Kasumi-1 (cell line): ENCODE measurements at regions not wholly inside any gene's neighbourhood (a gene's known extent, or its start where the extent isn't known, plus 50 kb on each side); places are given as distances from the start of the nearest gene placed in this dataset.
A peak's percentile ranks its signal among the peaks of the same experiment; 100 is the strongest.

Experiments
- DNase-seq, 2 experiments: peaks; one replicate each; lab custom pipeline; 2025; lab: John Stamatoyannopoulos, UW

DNA sequence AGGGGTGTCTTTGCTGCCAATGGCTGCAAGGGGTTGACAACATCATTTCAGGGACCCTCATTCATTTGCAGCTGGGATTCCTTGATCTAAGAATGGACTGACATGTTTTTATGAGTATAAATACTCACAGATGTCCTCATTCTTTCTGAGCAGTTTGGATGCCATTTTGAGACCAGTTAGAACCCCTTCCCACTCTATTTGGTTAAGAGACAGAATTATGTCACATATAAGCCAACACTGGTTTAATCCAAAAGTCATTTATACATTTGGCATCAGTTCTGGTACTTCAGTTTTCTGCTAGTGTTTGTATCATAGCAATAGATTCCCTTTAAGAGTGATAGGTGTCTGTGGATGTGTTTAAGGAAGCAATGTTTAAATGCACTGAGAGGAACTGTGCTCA, 248.8 kb downstream of the SAMD5 start:
- DNase-seq, result no peak

DNA sequence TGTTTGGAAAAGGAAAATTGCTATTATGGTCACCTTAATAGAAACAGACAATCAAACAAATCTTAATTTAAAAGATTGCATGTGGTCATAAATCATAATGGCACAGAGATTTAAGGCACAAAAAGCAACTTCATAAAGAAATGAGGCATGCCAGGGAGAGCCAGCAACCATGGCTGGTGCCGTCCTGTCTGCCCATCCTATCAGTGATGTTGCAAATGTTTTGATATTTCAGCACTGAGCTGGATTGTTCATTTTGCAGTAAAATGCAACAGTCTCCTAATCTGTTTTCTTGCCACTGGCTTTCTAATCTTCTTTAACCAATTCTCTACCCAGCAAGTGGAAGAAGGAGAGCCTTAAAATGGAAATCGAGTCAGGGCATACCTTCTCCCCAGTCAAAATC, 249.8 kb downstream of the SAMD5 start:
- no peak for DNase-seq

DNA sequence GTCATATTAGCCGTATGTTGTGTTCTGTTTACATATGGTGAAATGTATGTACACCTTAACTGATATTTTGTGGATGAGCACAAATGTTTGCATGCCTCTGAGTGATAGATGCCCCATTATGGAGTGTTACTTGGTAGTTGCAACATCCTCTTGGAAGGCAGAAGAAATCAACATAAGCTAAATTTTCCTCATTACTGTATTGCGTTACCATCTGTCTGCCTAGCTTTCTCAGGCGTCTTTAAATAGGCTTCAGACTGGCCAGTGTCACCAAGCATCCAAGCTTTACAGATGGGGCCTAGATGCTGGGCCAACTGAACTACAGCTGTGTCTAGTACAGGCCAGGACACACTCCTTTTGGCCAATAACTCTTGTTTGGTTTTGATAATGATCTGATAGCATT, 250.6 kb downstream of the SAMD5 start:
- DNase-seq, result no peak

GRCh38 chr6:147759536-147759935, 251.0 kb downstream of the SAMD5 start:
- DNase-seq, result no peak

DNA sequence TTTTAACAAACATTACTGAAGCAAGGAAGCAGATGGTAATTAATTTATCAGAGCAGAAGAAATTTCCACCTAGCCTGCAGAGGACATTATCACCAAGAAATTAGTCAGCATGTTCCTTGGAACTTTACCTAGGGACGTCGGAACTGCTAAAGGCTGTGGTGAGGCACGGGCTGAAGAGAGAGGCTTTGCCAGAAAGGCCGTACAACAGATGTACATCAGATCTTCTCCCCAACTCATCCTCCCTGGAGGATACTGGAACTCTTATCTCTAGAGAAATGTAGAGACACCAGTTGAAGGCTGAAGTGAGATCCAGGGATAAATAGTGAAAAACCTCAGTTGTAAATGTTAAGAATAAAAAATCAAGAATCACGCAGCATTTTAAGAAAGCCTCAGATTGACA, 257.1 kb downstream of the SAMD5 start:
- no peak for DNase-seq

DNA sequence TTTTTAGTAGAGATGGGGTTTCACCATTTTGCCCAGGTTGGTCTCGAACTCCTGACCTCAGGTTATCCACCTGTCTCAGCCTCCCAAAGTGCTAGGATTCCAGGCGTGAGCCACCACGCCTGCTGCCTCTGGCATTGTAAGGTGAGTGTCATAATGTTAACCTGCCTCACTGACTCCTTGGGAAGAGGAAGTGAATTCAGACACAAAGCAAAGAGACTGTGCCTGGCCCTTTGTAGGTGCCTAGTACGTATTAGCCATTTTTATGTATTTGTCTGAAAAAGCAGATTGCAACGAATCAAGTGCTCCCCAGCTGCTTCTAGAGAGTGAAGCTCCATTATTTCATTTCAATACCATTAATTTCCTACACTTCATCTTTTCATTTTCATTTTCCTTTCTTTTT, 260.5 kb downstream of the SAMD5 start:
- DNase-seq, result no peak

DNA sequence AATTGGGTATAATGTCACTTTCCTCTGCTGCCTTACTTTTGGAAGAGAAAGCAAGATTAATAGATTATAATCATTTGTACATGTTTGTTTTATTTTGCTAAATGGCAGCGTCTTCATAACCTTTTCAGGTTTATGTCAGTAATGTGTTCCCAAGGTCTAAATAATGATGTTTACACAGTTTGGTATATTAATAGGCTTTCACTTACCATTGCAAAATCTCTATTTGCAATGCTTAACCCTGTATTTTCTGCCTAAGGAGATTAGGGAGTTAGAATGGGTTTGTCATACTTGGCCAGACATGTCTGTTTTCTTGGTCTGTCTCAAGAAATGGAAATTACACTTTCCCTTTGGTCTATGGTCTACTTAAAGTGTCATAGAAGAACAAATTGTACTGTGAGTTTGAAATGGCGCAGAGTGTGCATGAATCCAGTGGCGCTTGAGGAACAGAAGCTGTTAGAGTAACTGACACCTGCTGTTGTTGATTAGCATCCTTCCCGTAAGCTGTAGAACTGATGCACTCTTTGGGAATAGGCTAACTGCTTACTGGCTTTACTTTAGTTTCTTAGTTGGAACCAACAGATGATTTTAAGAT, 261.1 kb downstream of the SAMD5 start:
- DNase-seq, result no peak

DNA sequence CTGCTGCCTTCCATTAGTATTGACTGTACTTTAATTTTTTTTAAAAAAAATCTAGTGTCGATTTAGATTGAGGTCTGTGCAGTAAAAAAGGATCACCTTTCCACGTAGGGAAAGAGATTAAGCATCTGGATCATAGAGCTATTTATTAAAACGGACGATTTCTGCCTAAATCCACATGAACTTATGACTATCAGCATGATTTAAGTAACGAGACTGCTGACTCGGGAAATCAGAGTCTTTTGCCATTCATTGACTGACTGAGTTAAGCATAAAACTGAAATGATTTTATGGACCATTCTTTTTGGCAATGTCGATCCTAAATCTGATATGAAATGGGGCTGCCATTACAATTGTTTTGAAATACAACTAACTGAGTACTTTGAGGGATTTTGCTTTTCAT, 261.7 kb downstream of the SAMD5 start:
- no peak for DNase-seq

DNA sequence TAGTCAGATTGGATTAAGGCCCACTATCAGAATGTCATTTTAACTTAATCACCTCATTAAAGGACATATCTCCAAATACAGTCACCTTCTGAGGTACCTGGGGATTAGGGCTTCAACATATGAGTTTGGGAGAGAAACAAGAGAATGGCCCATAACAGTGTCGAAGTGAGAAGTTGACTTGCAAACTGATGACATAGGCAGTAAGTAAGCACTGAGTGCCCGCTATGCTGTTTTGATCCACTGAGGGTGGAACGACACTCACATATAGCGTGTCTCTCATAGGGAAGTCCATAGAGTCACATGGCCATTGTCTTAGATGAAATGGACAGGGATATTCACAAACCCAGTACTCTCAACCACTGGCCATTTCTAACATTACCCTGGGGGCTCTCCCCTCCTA, 264.2 kb downstream of the SAMD5 start:
- DNase-seq, result no peak

GRCh38 chr6:147774856-147775255, 266.4 kb downstream of the SAMD5 start:
- peak in 1 of 2 experiments; percentile 11 for DNase-seq

GRCh38 chr6:147776631-147777213, 268.2 kb downstream of the SAMD5 start:
- no peak for DNase-seq

DNA sequence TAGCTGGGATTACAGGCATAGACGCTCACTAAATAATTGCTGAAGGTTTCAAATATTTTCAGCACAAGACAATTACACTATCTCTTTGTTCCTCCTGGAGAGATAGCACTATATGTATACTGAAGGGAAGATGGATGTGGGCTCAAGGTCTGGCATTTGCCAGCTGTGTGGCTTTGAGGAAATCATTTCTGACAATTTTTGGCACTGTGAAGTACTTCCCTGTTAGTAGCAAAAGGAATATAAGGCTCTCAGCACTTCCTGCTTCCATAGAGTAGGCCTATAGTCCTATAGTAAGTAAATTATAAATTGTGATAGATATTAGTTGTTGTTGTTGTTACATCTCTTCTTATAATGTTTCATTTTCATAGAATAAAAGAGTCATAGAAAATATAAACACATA, 271.1 kb downstream of the SAMD5 start:
- DNase-seq, result peak; percentile 11 to 20

- DNase-seq, result no peak
Measured at GRCh38 chr6:147782302-147782701, 273.8 kb downstream of the SAMD5 start.

DNA sequence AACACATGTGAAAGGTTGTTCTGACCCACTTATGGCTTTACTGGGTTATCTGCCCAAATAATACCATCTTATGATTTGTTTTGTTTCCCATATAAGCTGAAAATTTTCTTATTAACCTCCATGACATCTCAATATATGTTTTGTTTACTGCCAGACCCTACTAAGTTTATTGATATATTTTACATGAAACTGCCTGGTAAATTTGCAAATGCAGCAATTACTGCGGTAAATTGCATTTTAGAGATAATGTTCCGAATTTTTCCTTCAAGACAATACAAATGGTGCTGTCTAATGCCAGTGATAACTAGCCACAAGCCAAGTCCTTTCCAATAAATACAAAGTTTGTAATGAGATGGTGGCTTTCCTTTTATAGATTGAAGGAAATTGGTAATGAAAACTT, 275.9 kb downstream of the SAMD5 start:
- no peak for DNase-seq

DNA sequence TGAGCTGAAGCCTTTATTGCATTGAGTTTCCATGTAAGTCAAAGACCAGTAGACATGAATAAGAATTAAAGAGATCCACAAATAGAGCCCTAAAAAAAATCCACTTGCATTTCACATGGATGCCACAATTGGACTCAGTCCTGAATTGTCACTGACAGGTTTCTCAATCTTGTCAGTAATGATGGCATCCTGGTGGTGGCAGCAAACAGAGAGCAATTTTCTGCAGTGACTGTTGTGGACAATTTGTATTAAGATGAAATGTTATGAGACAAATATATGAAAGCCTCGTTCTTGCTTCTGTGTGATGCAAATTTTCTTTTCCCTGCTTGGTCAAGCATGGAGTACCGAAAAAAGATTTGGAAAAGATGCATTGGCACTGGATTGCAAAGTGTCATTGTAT, 278.9 kb downstream of the SAMD5 start:
- DNase-seq, result peak; percentile 20

DNA sequence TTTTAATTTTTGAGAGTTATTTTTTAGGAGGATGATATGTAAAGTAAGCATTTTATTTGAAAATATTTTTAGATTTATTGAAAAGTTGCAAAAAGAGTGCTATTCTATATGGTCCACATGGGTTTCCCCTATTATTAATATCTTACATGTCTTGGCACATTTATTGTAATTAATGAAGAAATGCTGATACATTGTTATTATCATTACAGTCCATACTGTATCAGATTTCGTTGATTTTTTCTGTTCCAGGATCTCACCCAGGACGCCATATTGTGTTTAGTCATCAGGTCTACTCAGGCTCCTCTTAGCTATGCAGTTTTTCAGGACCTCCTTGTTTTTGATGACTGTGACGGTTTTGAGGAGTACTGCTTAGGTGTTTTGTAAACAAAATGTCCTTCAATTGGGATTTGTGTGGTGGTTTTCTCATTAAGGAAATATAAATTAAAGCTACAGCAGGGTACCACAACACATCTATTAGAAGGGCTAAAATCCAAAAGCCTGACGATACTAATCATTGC, 281.0 kb downstream of the SAMD5 start:
- DNase-seq, result no peak

DNA sequence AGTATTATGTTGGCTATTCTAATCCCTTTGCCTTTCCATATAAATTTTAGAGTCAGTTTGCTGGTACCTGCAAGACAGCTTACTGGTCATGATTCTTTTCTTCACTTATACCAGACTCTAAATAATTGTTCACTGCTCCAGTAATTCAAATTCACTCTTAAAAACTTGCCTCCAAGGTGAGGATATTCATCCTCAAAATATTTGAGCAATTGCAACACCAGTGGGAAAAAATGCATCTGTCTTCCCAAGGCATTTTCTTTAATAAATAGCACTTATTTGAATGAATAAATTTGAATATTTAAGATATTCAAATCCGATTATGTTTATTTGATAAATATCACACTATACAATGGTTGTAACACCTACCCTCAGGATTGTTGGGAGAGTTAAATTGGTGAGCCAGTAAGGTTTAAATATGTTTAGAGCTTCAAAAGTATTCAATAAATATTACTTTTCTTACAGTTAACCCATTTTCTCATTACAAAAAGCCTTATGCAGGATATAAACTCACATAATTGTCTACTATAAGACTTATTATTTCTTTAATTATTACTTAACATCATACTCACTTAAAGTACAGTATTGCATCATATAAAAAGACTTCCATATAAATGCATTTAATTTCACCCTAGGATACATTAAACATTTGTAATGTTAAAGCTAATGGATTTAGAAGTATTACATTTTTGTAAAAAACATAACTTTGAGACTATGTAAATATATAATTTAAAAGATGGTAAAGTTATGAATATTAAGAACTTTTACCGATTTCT, 285.6 kb downstream of the SAMD5 start:
- no peak for DNase-seq

DNA sequence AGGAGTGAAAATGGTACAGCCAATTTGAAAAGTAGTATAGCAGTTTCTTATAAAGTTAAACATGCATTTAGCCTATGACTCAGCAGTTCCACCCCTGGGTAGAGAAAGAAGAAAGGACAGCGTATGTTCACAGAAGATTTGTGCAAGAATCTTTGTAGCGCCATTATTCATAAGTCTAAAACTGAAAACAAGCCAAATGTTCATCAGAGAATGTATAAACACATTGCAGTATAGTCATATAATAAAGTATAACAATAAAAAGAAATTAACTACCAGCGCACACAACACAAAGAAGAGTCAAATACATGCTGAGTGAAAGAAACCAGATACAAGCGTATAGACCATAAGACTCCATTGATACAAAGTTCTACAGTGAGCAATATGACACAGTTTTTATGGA, 294.0 kb downstream of the SAMD5 start:
- no peak for DNase-seq

GRCh38 chr6:147805155-147805554, 296.7 kb downstream of the SAMD5 start:
- no peak for DNase-seq

GRCh38 chr6:147806697-147807096, 298.2 kb downstream of the SAMD5 start:
- DNase-seq, result peak in 1 of 2 experiments; percentile 6

DNA sequence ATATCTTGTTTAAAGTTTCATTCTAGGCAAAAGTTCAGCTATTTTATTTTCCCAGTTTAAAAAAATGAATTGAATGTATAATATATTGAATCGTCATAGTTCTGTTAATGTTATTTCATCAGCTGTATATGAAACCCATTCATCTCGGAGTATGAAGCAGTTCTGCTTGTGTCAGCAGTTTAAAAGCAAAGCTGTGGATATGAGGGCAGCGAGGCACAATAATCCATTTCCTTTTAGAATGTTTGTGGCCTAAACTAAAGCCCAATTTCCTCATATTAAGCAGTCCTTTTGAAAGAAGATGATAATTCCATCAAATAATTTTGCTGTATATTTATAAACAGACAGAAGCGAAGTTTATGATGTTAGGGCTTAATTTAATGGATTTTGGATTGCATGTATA, 300.1 kb downstream of the SAMD5 start:
- no peak for DNase-seq

DNA sequence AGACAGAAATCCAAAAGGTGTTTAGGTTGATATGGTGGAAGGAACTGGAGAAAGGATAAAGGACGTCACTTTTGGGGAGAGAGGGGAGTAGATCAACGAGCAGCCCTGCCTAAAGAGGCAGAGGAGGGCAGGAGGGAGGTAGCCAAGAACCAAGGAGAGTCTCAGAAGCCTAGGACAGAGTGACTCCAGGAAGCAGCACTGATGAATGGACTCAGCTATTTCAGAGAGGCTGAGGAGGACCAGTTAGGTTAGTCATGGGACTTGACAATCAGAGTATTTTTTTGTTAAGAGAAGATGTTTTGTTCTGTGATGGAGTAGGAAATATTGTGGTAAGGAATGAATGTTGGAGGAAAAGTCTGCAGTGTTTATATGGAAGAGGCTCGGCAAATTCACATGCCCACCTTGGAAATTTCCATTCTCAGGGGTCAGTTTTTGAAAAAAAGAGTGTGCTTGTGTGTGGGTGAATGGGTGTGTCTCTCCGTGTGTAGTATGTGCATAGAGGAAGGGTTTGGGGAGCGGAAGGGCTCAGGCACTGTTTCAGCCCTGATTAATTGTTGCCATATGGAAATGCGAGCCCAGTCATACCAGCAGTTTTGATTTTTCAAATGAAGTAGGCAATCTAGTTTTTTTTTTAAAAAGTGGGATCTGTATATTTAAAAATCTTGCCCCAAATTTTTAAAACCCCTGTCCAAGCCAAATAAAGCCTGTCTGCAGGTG, 303.6 kb downstream of the SAMD5 start:
- no peak for DNase-seq
